IMR-90 (cell line): ENCODE measurements at regions not wholly inside any gene's neighbourhood (a gene's known extent, or its start where the extent isn't known, plus 50 kb on each side); places are given as distances from the start of the nearest gene placed in this dataset.

Experiments
- ATAC-seq: fragments of 200-7000 bp; cut with Tn5 transposase; 2 replicates; pipeline ENCODE4 v1.9.1; 2020; ENCODE audit warnings: low read depth, mild to moderate bottlenecking, moderate library complexity
- BruUV-seq: library from RNA; stranded (reverse); fragments of 400-500 nt; replicated peaks from 2 replicates; lab custom pipeline; 2021; lab: Mats Ljungman, UMichigan
- CTCF ChIA-PET: fragments of 300-600 bp; formaldehyde crosslinking; extraction: SDS; loops from one replicate; lab custom pipeline; 2021; ENCODE audit warnings: antibody characterized with exemption; lab: Yijun Ruan, JAX
- POLR2A ChIA-PET: fragments of 300-600 bp; sonication (Branson Sonifier 250); formaldehyde crosslinking; loops from one replicate; lab custom pipeline; 2022; ENCODE audit warnings: antibody characterized with exemption; ENCODE audit not compliant: unreplicated experiment; lab: Charles Lee
- DNase-seq: peaks from one replicate; pipeline ENCODE4 v3.0.0; 2013
- H2AFZ ChIP-seq: replicated peaks from 2 replicates; pipeline ENCODE3; 2013; ENCODE audit warnings: low read length, mild to moderate bottlenecking; ENCODE audit not compliant: poor library complexity
- H2AK5ac ChIP-seq: 2 replicates; pipeline ENCODE4 v1.6.1; 2013; ENCODE audit warnings: low read depth, low read length, inconsistent platforms
- H2AK9ac ChIP-seq: replicated peaks from 2 replicates; pipeline ENCODE3; 2013; ENCODE audit warnings: mild to moderate bottlenecking, low read depth, low read length, moderate library complexity; ENCODE audit not compliant: poor library complexity
- H2BK120ac ChIP-seq: 2 replicates; pipeline ENCODE4 v1.6.1; 2013; ENCODE audit warnings: low read depth, low read length, inconsistent platforms
- H2BK15ac ChIP-seq: 3 replicates; pipeline ENCODE4 v1.6.1; 2013; ENCODE audit warnings: low read depth, low read length, inconsistent platforms
- H2BK20ac ChIP-seq: 2 replicates; pipeline ENCODE4 v1.6.1; 2013; ENCODE audit warnings: low read depth, mild to moderate bottlenecking, inconsistent platforms, low read length, moderate library complexity
- H2BK5ac ChIP-seq: 2 replicates; pipeline ENCODE4 v1.6.1; 2013; ENCODE audit warnings: mild to moderate bottlenecking, low read depth, low read length, inconsistent platforms; ENCODE audit not compliant: poor library complexity, severe bottlenecking
- H3K14ac ChIP-seq: replicated peaks from 2 replicates; pipeline ENCODE4 v1.6.1; 2013; ENCODE audit warnings: low read depth, low read length, inconsistent platforms
- H3K18ac ChIP-seq: 2 replicates; pipeline ENCODE4 v1.6.1; 2013; ENCODE audit warnings: low read depth, low read length, control low read depth
- H3K23ac ChIP-seq: 2 replicates; pipeline ENCODE4 v1.6.1; 2013; ENCODE audit warnings: low read depth, low read length, inconsistent platforms
- H3K27ac ChIP-seq: 2 replicates; pipeline ENCODE4 v1.5.1; 2013; ENCODE audit warnings: mild to moderate bottlenecking, control low read depth, low read length; ENCODE audit not compliant: insufficient read depth
- H3K27me3 ChIP-seq: 2 replicates; pipeline ENCODE4 v1.6.1; 2013; ENCODE audit warnings: low read length; ENCODE audit not compliant: control insufficient read depth, insufficient read depth
- H3K36me3 ChIP-seq: 2 replicates; pipeline ENCODE4 v1.6.1; 2013; ENCODE audit warnings: low read length, mixed read lengths; ENCODE audit not compliant: control insufficient read depth, insufficient read depth
- H3K4ac ChIP-seq: 2 replicates; pipeline ENCODE4 v1.6.1; 2013; ENCODE audit warnings: low read depth, low read length, inconsistent platforms
- H3K4me1 ChIP-seq: 2 replicates; pipeline ENCODE4 v1.6.1; 2013; ENCODE audit warnings: low read length, mixed read lengths; ENCODE audit not compliant: control insufficient read depth, insufficient read depth
- H3K4me2 ChIP-seq: 2 replicates; pipeline ENCODE4 v1.6.1; 2013; ENCODE audit warnings: low read depth, mild to moderate bottlenecking, control low read depth, low read length, moderate library complexity
- H3K4me3 ChIP-seq: 2 replicates; pipeline ENCODE4 v1.5.1; 2013; ENCODE audit warnings: low read depth, mild to moderate bottlenecking, control low read depth, low read length, moderate library complexity; ENCODE audit not compliant: insufficient read depth
- H3K56ac ChIP-seq: 2 replicates; pipeline ENCODE4 v1.6.1; 2013; ENCODE audit warnings: low read length, inconsistent platforms; ENCODE audit not compliant: insufficient read depth; ENCODE audit errors: extremely low read depth
- H3K79me1 ChIP-seq, 2 experiments: 2 replicates each; pipeline ENCODE4 v1.6.1; 2013; ENCODE audit warnings: low read length in 2 of 2, inconsistent platforms in 1 of 2, low read depth in 1 of 2
- H3K9ac ChIP-seq: 2 replicates; pipeline ENCODE4 v1.6.1; 2013; ENCODE audit warnings: low read depth, low read length, control low read depth
- H3K9me1 ChIP-seq: 2 replicates; pipeline ENCODE4 v1.6.1; 2013; ENCODE audit warnings: low read length, inconsistent platforms; ENCODE audit not compliant: insufficient read depth
- H3K9me3 ChIP-seq: 2 replicates; pipeline ENCODE4 v1.6.1; 2013; ENCODE audit warnings: low read length; ENCODE audit not compliant: control insufficient read depth, insufficient read depth
- H4K20me1 ChIP-seq: 2 replicates; pipeline ENCODE4 v1.6.1; 2013; ENCODE audit warnings: low read length, inconsistent platforms; ENCODE audit not compliant: insufficient read depth
- H4K5ac ChIP-seq: 2 replicates; pipeline ENCODE4 v1.6.1; 2013; ENCODE audit warnings: mild to moderate bottlenecking, low read depth, low read length, control low read depth
- H4K8ac ChIP-seq, 2 experiments: 2 replicates each; pipeline ENCODE4 v1.6.1; 2013; ENCODE audit warnings: low read depth in 2 of 2, low read length in 2 of 2, control low read depth in 1 of 2, inconsistent platforms in 1 of 2
- H4K91ac ChIP-seq: 2 replicates; pipeline ENCODE4 v1.6.1; 2013; ENCODE audit warnings: low read depth, low read length, inconsistent platforms; ENCODE audit not compliant: insufficient read depth
- CEBPB ChIP-seq: IDR thresholded peaks from 2 replicates; pipeline ENCODE4 v1.6.1; 2012; ENCODE audit warnings: low read depth, low read length, improper control_type of control experiment
- CHD1 ChIP-seq: IDR thresholded peaks from 2 replicates; pipeline ENCODE4 v1.6.1; 2012; ENCODE audit warnings: low read depth, low read length, improper control_type of control experiment
- FOS ChIP-seq: fragments of 150-350 bp; IDR thresholded peaks from 2 replicates; pipeline ENCODE4 v1.6.1; 2016; ENCODE audit warnings: low read depth, low read length
- MAFK ChIP-seq: IDR thresholded peaks from 2 replicates; pipeline ENCODE4 v1.6.1; 2012; ENCODE audit warnings: low read depth, low read length, improper control_type of control experiment
- MAZ ChIP-seq: IDR thresholded peaks from 2 replicates; pipeline ENCODE4 v1.6.1; 2012; ENCODE audit warnings: low read depth, mild to moderate bottlenecking, low read length, improper control_type of control experiment, moderate library complexity, borderline replicate concordance
- MXI1 ChIP-seq: IDR thresholded peaks from 2 replicates; pipeline ENCODE4 v1.6.1; 2012; ENCODE audit warnings: low read depth, mild to moderate bottlenecking, low read length, moderate library complexity, borderline replicate concordance
- NFE2L2 ChIP-seq: fragments of 150-350 bp; IDR thresholded peaks from 2 replicates; pipeline ENCODE4 v1.6.1; 2016; ENCODE audit warnings: low read depth, mild to moderate bottlenecking, low read length
- POLR2A ChIP-seq: IDR thresholded peaks from 2 replicates; pipeline ENCODE4 v1.6.1; 2012; ENCODE audit warnings: mild to moderate bottlenecking, low read depth, low read length
- RCOR1 ChIP-seq: IDR thresholded peaks from 2 replicates; pipeline ENCODE4 v1.6.1; 2012; ENCODE audit warnings: mild to moderate bottlenecking, low read length, improper control_type of control experiment; ENCODE audit not compliant: insufficient replicate concordance
- RFX5 ChIP-seq: IDR thresholded peaks from 2 replicates; pipeline ENCODE4 v1.8.0; 2012; ENCODE audit warnings: low read depth, mild to moderate bottlenecking, low read length, moderate library complexity
- SMC3 ChIP-seq: fragments of 150-350 bp; IDR thresholded peaks from 2 replicates; pipeline ENCODE4 v1.6.1; 2016; ENCODE audit warnings: low read depth, mild to moderate bottlenecking, antibody characterized with exemption, low read length, moderate library complexity
- WGBS, 2 experiments: methylation state at CpG; one replicate each; pipeline versions ENCODE4 v1.1.5 to v1.1.7; 2013; ENCODE audit warnings: missing lambda C conversion rate in 2 of 2; ENCODE audit not compliant: insufficient read length in 1 of 2; ENCODE audit errors: extremely low coverage in 2 of 2; 5-methylcytosine and 5-hydroxymethylcytosine counted together
- dilution Hi-C: fragments of 300-500 bp; cut with HindIII; formaldehyde crosslinking; loops from one replicate; pipeline ENCODE4 v1.14.3; 2018; ENCODE audit warnings: low sequenced_read_pairs; ENCODE audit not compliant: unreplicated experiment
- in situ Hi-C: fragments of 300-500 bp; cut with MboI; formaldehyde crosslinking; loops from 3 replicates; pipeline ENCODE4 v1.14.3; 2019; ENCODE audit warnings: low sequenced_read_pairs, inconsistent platforms, mixed read lengths
- intact Hi-C: fragments of 100-400 bp; cut with micrococcal nuclease; formaldehyde crosslinking; loops from 2 replicates; pipeline ENCODE4 v1.10.0; 2022
- TF ChIP-seq, protein P1 (sequence below): fragments of 150-350 bp; IDR thresholded peaks from 2 replicates; pipeline ENCODE4 v1.6.1; 2016; ENCODE audit warnings: low read depth, mild to moderate bottlenecking, low read length, moderate library complexity, borderline replicate concordance
- TF ChIP-seq, protein P2 (sequence below): conservative IDR thresholded peaks from 2 replicates; pipeline ENCODE4 v1.5.1; 2012; ENCODE audit warnings: mild to moderate bottlenecking, low read depth, low read length, improper control_type of control experiment

DNA sequence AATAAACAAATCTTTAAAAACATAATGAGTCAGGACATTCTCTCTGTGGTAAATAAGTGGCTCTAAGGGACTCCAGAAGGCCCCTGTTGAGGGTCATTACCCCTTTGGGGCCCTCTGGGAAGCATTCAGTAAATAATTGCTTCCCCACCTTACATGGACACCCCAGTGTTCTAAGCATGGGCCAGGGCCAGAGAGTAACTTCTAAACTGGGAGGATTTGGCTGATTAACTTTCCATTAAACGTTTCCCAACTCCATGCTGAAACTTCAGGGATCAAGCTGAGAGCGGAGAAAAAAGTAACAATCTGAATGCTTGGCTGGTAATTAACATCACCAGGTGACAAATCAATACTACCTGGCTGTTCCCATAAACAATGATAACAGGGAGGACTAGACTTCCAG lies 783.9 kb upstream of the LRRC4C start:
- no CpG with 5 or more reads among the region's 2 CpGs for WGBS, 2 experiments
- no peaks in the 10 kb centered on the region for H3K4me1 ChIP-seq
- no peak overlapping the region for H3K56ac ChIP-seq
- H2AFZ ChIP-seq: no peak overlapping the region
- H3K4me3 ChIP-seq: no peak overlapping the region
- no peaks in the 10 kb centered on the region for H3K27me3 ChIP-seq
- TF ChIP-seq NFE2L2 (no peak), CEBPB (no peak), RCOR1 (no peak), MAFK (no peak), MXI1 (no peak), FOS (no peak), RFX5 (no peak), CHD1 (no peak), POLR2A (no peak), MAZ (no peak), SMC3 (no peak)
- TF ChIP-seq, protein P1, sequence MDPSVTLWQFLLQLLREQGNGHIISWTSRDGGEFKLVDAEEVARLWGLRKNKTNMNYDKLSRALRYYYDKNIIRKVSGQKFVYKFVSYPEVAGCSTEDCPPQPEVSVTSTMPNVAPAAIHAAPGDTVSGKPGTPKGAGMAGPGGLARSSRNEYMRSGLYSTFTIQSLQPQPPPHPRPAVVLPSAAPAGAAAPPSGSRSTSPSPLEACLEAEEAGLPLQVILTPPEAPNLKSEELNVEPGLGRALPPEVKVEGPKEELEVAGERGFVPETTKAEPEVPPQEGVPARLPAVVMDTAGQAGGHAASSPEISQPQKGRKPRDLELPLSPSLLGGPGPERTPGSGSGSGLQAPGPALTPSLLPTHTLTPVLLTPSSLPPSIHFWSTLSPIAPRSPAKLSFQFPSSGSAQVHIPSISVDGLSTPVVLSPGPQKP: no peak
- TF ChIP-seq, protein P2, sequence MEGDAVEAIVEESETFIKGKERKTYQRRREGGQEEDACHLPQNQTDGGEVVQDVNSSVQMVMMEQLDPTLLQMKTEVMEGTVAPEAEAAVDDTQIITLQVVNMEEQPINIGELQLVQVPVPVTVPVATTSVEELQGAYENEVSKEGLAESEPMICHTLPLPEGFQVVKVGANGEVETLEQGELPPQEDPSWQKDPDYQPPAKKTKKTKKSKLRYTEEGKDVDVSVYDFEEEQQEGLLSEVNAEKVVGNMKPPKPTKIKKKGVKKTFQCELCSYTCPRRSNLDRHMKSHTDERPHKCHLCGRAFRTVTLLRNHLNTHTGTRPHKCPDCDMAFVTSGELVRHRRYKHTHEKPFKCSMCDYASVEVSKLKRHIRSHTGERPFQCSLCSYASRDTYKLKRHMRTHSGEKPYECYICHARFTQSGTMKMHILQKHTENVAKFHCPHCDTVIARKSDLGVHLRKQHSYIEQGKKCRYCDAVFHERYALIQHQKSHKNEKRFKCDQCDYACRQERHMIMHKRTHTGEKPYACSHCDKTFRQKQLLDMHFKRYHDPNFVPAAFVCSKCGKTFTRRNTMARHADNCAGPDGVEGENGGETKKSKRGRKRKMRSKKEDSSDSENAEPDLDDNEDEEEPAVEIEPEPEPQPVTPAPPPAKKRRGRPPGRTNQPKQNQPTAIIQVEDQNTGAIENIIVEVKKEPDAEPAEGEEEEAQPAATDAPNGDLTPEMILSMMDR: no peak
- in situ Hi-C loops: no loop called here
- POLR2A ChIA-PET: no interaction called here
- no peaks in the 10 kb centered on the region for H3K9me1 ChIP-seq
- H2AK9ac ChIP-seq: no peak overlapping the region
- peaks cover 13% of the 10 kb centered on the region for H3K9me3 ChIP-seq
- H3K27ac ChIP-seq: no peak overlapping the region
- no peak overlapping the region for H3K4me2 ChIP-seq
- dilution Hi-C loops: no loop called here
- no peak overlapping the region for H3K9ac ChIP-seq
- no peak overlapping the region for H2BK120ac ChIP-seq
- no peak for ATAC-seq
- CTCF ChIA-PET: no interaction called here
- H3K4ac ChIP-seq: no peak overlapping the region
- no peak overlapping the region for H4K91ac ChIP-seq
- no peaks in the 10 kb centered on the region for H4K20me1 ChIP-seq
- H3K18ac ChIP-seq: no peak overlapping the region
- H2BK15ac ChIP-seq: no peak overlapping the region
- H4K5ac ChIP-seq: no peak overlapping the region
- BruUV-seq: no TSS peak
- no peak overlapping the region for H3K23ac ChIP-seq
- no peak overlapping the region for H2BK20ac ChIP-seq
- no peaks in the 10 kb centered on the region for H3K36me3 ChIP-seq
- intact Hi-C loops: no loop called here
- no peak overlapping the region for H2AK5ac ChIP-seq
- H3K14ac ChIP-seq: no peak overlapping the region
- H4K8ac ChIP-seq: no peak overlapping the region
- DNase-seq: no peak
- no peak overlapping the region for H2BK5ac ChIP-seq
- no peaks in the 10 kb centered on the region for H3K79me1 ChIP-seq
